ENCODE measurements at regions not wholly inside any gene's neighbourhood (a gene's known extent, or its start where the extent isn't known, plus 50 kb on each side); places are given as distances from the start of the nearest gene placed in this dataset.

DNA sequence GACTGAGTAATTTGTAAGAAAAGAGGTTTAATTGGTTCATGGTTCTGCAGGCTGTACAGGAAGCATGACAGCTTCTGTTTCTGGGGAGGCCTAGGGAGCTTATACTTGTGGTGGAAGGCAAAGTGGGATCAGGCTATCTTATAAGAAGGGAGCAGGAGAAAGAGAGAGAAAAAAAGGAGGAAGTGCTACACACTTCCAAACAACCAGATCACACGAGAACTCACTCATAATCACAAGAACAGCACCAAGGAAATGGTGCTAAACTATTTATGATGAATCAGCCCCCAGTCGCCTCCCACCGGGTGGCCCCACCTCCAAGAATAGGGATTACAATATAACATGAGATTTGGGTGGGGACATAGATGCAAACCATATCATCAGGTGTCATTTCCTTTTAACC is 89.1 kb upstream of the KCNMA1 start:
- peaks cover 0 to 2% of the 10 kb centered on the region in 2 donors for H3K27me3 ChIP-seq (ENCODE audit: control insufficient read depth in 2 of 2, insufficient read depth in 2 of 2, low read length in 2 of 2)
- TF ChIP-seq, protein P1, sequence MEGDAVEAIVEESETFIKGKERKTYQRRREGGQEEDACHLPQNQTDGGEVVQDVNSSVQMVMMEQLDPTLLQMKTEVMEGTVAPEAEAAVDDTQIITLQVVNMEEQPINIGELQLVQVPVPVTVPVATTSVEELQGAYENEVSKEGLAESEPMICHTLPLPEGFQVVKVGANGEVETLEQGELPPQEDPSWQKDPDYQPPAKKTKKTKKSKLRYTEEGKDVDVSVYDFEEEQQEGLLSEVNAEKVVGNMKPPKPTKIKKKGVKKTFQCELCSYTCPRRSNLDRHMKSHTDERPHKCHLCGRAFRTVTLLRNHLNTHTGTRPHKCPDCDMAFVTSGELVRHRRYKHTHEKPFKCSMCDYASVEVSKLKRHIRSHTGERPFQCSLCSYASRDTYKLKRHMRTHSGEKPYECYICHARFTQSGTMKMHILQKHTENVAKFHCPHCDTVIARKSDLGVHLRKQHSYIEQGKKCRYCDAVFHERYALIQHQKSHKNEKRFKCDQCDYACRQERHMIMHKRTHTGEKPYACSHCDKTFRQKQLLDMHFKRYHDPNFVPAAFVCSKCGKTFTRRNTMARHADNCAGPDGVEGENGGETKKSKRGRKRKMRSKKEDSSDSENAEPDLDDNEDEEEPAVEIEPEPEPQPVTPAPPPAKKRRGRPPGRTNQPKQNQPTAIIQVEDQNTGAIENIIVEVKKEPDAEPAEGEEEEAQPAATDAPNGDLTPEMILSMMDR (IDR thresholded peaks at IDR 0.05) = no peak
- no peaks in the 10 kb centered on the region for H3K4me1 Mint-ChIP-seq
- no peaks in the 10 kb centered on the region for H4K20me1 ChIP-seq (ENCODE audit: insufficient read depth, low read length)
- no peak overlapping the region for H3K27ac ChIP-seq (ENCODE audit: low read depth in 1 of 2, low read length in 2 of 2)
- no peak overlapping the region for H3K27ac Mint-ChIP-seq
- H3K4me2 ChIP-seq (replicated peaks; ENCODE audit: extremely low read depth, low read length, poor library complexity, severe bottlenecking) = no peak overlapping the region
- no peak for DNase-seq
- no peaks in the 10 kb centered on the region for H3K4me1 ChIP-seq (ENCODE audit: control insufficient read depth in 1 of 2, insufficient read depth in 2 of 2, low read length in 2 of 2)
- WGBS (ENCODE audit: insufficient coverage) = no CpG with 5 or more reads among the region's 3 CpGs
- H2AFZ ChIP-seq (ENCODE audit: insufficient read depth, low read depth, low read length, poor library complexity, severe bottlenecking) = no peak overlapping the region
- H3K27me3 Mint-ChIP-seq (ENCODE audit: low read depth in 3 of 3) = peaks cover 5 to 10% (median 9%) of the 10 kb centered on the region in 3 donors
- H3K36me3 ChIP-seq (replicated peaks in 1 of 2; ENCODE audit: control insufficient read depth in 1 of 2, insufficient read depth in 2 of 2, low read length in 2 of 2) = no peaks in the 10 kb centered on the region
- no peaks in the 10 kb centered on the region for H3K79me2 ChIP-seq (ENCODE audit: insufficient read depth, low read length)
- peaks cover 0 to 3% (median 0%) of the 10 kb centered on the region in 7 donors for H3K9me3 Mint-ChIP-seq
- no peaks in the 10 kb centered on the region for H3K36me3 Mint-ChIP-seq
- no peaks in the 10 kb centered on the region for H3K9me3 ChIP-seq (replicated peaks in 1 of 2; ENCODE audit: control insufficient read depth in 1 of 2, insufficient read depth in 1 of 2, low read length in 2 of 2)
- H3K4me3 Mint-ChIP-seq = no peak overlapping the region
- H3K4me3 ChIP-seq (replicated peaks in 1 of 3; ENCODE audit: low read depth in 2 of 3, low read length in 3 of 3) = no peak overlapping the region
- H3K9ac ChIP-seq (ENCODE audit: insufficient read depth, low read length, poor library complexity, severe bottlenecking) = no peak overlapping the region
- intact Hi-C loops (cut with micrococcal nuclease) = no loop called here

DNA sequence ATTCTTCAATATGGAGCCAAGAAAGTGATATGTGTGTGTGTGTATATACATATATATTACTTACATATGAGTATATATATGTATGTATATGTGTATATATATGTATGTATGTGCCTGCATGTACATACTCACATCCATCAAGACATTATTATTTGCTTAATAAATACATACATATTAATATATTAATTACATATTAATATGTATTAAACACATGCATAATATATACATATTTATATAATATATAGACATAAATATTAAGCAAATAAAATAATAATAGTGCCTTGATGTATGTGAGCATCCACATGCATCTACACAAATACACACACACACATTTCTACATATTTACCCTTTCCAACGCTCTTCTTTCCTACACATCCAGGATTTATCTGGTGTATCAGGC is 88.7 kb upstream of the KCNMA1 start:
- no peak overlapping the region for H3K9ac ChIP-seq (ENCODE audit: insufficient read depth, low read length, poor library complexity, severe bottlenecking)
- H3K27ac Mint-ChIP-seq = no peak overlapping the region
- H3K36me3 Mint-ChIP-seq = no peaks in the 10 kb centered on the region
- H3K27me3 Mint-ChIP-seq (ENCODE audit: low read depth in 3 of 3) = peaks cover 3 to 10% (median 8%) of the 10 kb centered on the region in 3 donors
- no peaks in the 10 kb centered on the region for H3K4me1 Mint-ChIP-seq
- no peaks in the 10 kb centered on the region for H3K36me3 ChIP-seq (replicated peaks in 1 of 2; ENCODE audit: control insufficient read depth in 1 of 2, insufficient read depth in 2 of 2, low read length in 2 of 2)
- H3K79me2 ChIP-seq (ENCODE audit: insufficient read depth, low read length) = no peaks in the 10 kb centered on the region
- peaks cover 0 to 3% (median 0%) of the 10 kb centered on the region in 7 donors for H3K9me3 Mint-ChIP-seq
- H2AFZ ChIP-seq (ENCODE audit: insufficient read depth, low read depth, low read length, poor library complexity, severe bottlenecking) = no peak overlapping the region
- no peaks in the 10 kb centered on the region for H3K4me1 ChIP-seq (ENCODE audit: control insufficient read depth in 1 of 2, insufficient read depth in 2 of 2, low read length in 2 of 2)
- intact Hi-C loops (cut with micrococcal nuclease) = no loop called here
- TF ChIP-seq, protein P1 (IDR thresholded peaks at IDR 0.05) = no peak
- no peaks in the 10 kb centered on the region for H4K20me1 ChIP-seq (ENCODE audit: insufficient read depth, low read length)
- DNase-seq = no peak
- H3K27ac ChIP-seq (ENCODE audit: low read depth in 1 of 2, low read length in 2 of 2) = no peak overlapping the region
- no peak overlapping the region for H3K4me3 Mint-ChIP-seq
- H3K27me3 ChIP-seq (ENCODE audit: control insufficient read depth in 2 of 2, insufficient read depth in 2 of 2, low read length in 2 of 2) = peaks cover 0 to 2% of the 10 kb centered on the region in 2 donors
- H3K9me3 ChIP-seq (replicated peaks in 1 of 2; ENCODE audit: control insufficient read depth in 1 of 2, insufficient read depth in 1 of 2, low read length in 2 of 2) = no peaks in the 10 kb centered on the region
- WGBS (ENCODE audit: insufficient coverage) = no CpG with 5 or more reads among the region's 1 CpG
- no peak overlapping the region for H3K4me2 ChIP-seq (replicated peaks; ENCODE audit: extremely low read depth, low read length, poor library complexity, severe bottlenecking)
- no peak overlapping the region for H3K4me3 ChIP-seq (replicated peaks in 1 of 3; ENCODE audit: low read depth in 2 of 3, low read length in 3 of 3)
